ENCODE measurements at regions not wholly inside any gene's neighbourhood (a gene's known extent, or its start where the extent isn't known, plus 50 kb on each side); places are given as distances from the start of the nearest gene placed in this dataset.
"Not testable (repeated sequence)": the region's sequence is repeated elsewhere in the genome, so short reads cannot be mapped to it uniquely, and the experiment has no call there.

GRCh38 chr13:112174476-112175110 is 107.6 kb downstream of the SOX1 start:
- no peak for DNase-seq

- no peak for DNase-seq
Observed at GRCh38 chr13:112175162-112176075, 108.5 kb downstream of the SOX1 start.

- not testable (repeated sequence) for DNase-seq
Observed at GRCh38 chr13:112176141-112177119, 109.5 kb downstream of the SOX1 start.

- DNase-seq: no peak
Observed at GRCh38 chr13:112177450-112178288, 110.7 kb downstream of the SOX1 start.

- no peak for DNase-seq
Observed at GRCh38 chr13:112178769-112179168, 111.8 kb downstream of the SOX1 start.

- DNase-seq: no peak
Observed at GRCh38 chr13:112179421-112179820, 112.5 kb downstream of the SOX1 start.

- DNase-seq: no peak
Observed at GRCh38 chr13:112179995-112180394, 113.0 kb downstream of the SOX1 start.

- DNase-seq: no peak
Observed at GRCh38 chr13:112181336-112182067, 114.6 kb downstream of the SOX1 start.

- DNase-seq: no peak
Observed at GRCh38 chr13:112182251-112182650, 115.3 kb downstream of the SOX1 start.

- no peak for DNase-seq
Observed at GRCh38 chr13:112182846-112183531, 116.0 kb downstream of the SOX1 start.

- DNase-seq: no peak
Observed at GRCh38 chr13:112183532-112184090, 116.7 kb downstream of the SOX1 start.

GRCh38 chr13:112184261-112184660 is 117.3 kb downstream of the SOX1 start:
- DNase-seq: no peak

GRCh38 chr13:112184851-112185371 is 118.0 kb downstream of the SOX1 start:
- no peak for DNase-seq

- DNase-seq: no peak
Observed at GRCh38 chr13:112185466-112185865, 118.5 kb downstream of the SOX1 start.

- DNase-seq: no peak
Observed at GRCh38 chr13:112186091-112186490, 119.1 kb downstream of the SOX1 start.

- DNase-seq: no peak
Observed at GRCh38 chr13:112187527-112188297, 120.8 kb downstream of the SOX1 start.

- DNase-seq: no peak
Observed at GRCh38 chr13:112188298-112188610, 121.3 kb downstream of the SOX1 start.

- DNase-seq: no peak
Observed at GRCh38 chr13:112193463-112194166, 126.7 kb downstream of the SOX1 start.

GRCh38 chr13:112194167-112194530 is 127.2 kb downstream of the SOX1 start:
- no peak for DNase-seq
